ENCODE measurements at regions not wholly inside any gene's neighbourhood (a gene's known extent, or its start where the extent isn't known, plus 50 kb on each side); places are given as distances from the start of the nearest gene placed in this dataset.

- TF ChIP-seq CTCF (IDR thresholded peaks at IDR 0.05; ENCODE audit: insufficient read depth, low read length) (no peak), POLR2AphosphoS5 (IDR thresholded peaks at IDR 0.05; ENCODE audit: low read depth) (no peak), REST (IDR thresholded peaks at IDR 0.05; ENCODE audit: insufficient replicate concordance, low read depth) (no peak), GABPA (IDR thresholded peaks at IDR 0.05; ENCODE audit: low read depth) (no peak), SPI1 (IDR thresholded peaks at IDR 0.05; ENCODE audit: borderline replicate concordance, low read depth) (no peak)
These were observed 570.0 kb downstream of the TBC1D22A start for GRCh38 chr22:47332246-47332980.

All from HL-60 (cell line).